ENCODE measurements at regions not wholly inside any gene's neighbourhood (a gene's known extent, or its start where the extent isn't known, plus 50 kb on each side); places are given as distances from the start of the nearest gene placed in this dataset.
"Not testable (repeated sequence)": the region's sequence is repeated elsewhere in the genome, so short reads cannot be mapped to it uniquely, and the experiment has no call there.

- Histone ChIP-seq H3K9me3 (no peaks in the 10 kb centered on the region), H3K27me3 (no peaks in the 10 kb centered on the region)
- no peak for TF ChIP-seq CTCF (IDR thresholded peaks at IDR 0.05)
Observed at GRCh38 chr9:84513473-84513872, 156.1 kb upstream of the NTRK2 start.

GRCh38 chr9:84513979-84514378 lies 155.6 kb upstream of the NTRK2 start:
- H3K4me1 ChIP-seq (ENCODE audit: control insufficient read depth in 1 of 2, insufficient read depth in 1 of 2, low read depth in 1 of 2, low read length in 1 of 2): no peaks in the 10 kb centered on the region
- H3K4me3 ChIP-seq (ENCODE audit: low read depth in 1 of 2, low read length in 1 of 2): no peak overlapping the region
- no peaks in the 10 kb centered on the region for H3K36me3 ChIP-seq
- no peaks in the 10 kb centered on the region for H3K27me3 ChIP-seq
- TF ChIP-seq CTCF (IDR thresholded peaks at IDR 0.05): no peak
- H3K27ac ChIP-seq: no peak overlapping the region
- H3K9me3 ChIP-seq: no peaks in the 10 kb centered on the region

More at GRCh38 chr9:84513473-84513872, 156.1 kb upstream of the NTRK2 start:
- Histone ChIP-seq H3K4me1 (ENCODE audit: control insufficient read depth in 1 of 2, insufficient read depth in 1 of 2, low read depth in 1 of 2, low read length in 1 of 2) (no peaks in the 10 kb centered on the region), H3K27ac (no peak overlapping the region), H3K4me3 (ENCODE audit: low read depth in 1 of 2, low read length in 1 of 2) (no peak overlapping the region), H3K36me3 (no peaks in the 10 kb centered on the region)

GRCh38 chr9:84514421-84514820 lies 155.1 kb upstream of the NTRK2 start:
- H3K36me3 ChIP-seq: no peaks in the 10 kb centered on the region
- TF ChIP-seq CTCF (IDR thresholded peaks at IDR 0.05): no peak
- no peaks in the 10 kb centered on the region for H3K27me3 ChIP-seq
- H3K4me1 ChIP-seq (ENCODE audit: control insufficient read depth in 1 of 2, insufficient read depth in 1 of 2, low read depth in 1 of 2, low read length in 1 of 2): no peaks in the 10 kb centered on the region
- no peak overlapping the region for H3K4me3 ChIP-seq (ENCODE audit: low read depth in 1 of 2, low read length in 1 of 2)
- H3K9me3 ChIP-seq: no peaks in the 10 kb centered on the region
- H3K27ac ChIP-seq: no peak overlapping the region

GRCh38 chr9:84517026-84517425 lies 152.5 kb upstream of the NTRK2 start:
- Histone ChIP-seq H3K27ac (no peak overlapping the region), H3K4me1 (ENCODE audit: control insufficient read depth in 1 of 2, insufficient read depth in 1 of 2, low read depth in 1 of 2, low read length in 1 of 2) (no peaks in the 10 kb centered on the region), H3K9me3 (no peaks in the 10 kb centered on the region), H3K36me3 (no peaks in the 10 kb centered on the region), H3K27me3 (no peaks in the 10 kb centered on the region), H3K4me3 (ENCODE audit: low read depth in 1 of 2, low read length in 1 of 2) (no peak overlapping the region)
- TF ChIP-seq CTCF (IDR thresholded peaks at IDR 0.05): no peak

GRCh38 chr9:84519413-84519812 lies 150.1 kb upstream of the NTRK2 start:
- TF ChIP-seq CTCF (IDR thresholded peaks at IDR 0.05): no peak
- H3K36me3 ChIP-seq: no peaks in the 10 kb centered on the region
- H3K4me1 ChIP-seq (ENCODE audit: control insufficient read depth in 1 of 2, insufficient read depth in 1 of 2, low read depth in 1 of 2, low read length in 1 of 2): no peaks in the 10 kb centered on the region
- H3K27me3 ChIP-seq: no peaks in the 10 kb centered on the region
- no peak overlapping the region for H3K27ac ChIP-seq
- H3K4me3 ChIP-seq (ENCODE audit: low read depth in 1 of 2, low read length in 1 of 2): no peak overlapping the region
- no peaks in the 10 kb centered on the region for H3K9me3 ChIP-seq

GRCh38 chr9:84521208-84521607 lies 148.3 kb upstream of the NTRK2 start:
- no peak overlapping the region for H3K27ac ChIP-seq
- H3K9me3 ChIP-seq: peaks cover 2% of the 10 kb centered on the region
- H3K27me3 ChIP-seq: no peaks in the 10 kb centered on the region
- no peak for TF ChIP-seq CTCF (IDR thresholded peaks at IDR 0.05)
- no peaks in the 10 kb centered on the region for H3K36me3 ChIP-seq
- H3K4me1 ChIP-seq (ENCODE audit: control insufficient read depth in 1 of 2, insufficient read depth in 1 of 2, low read depth in 1 of 2, low read length in 1 of 2): no peaks in the 10 kb centered on the region
- H3K4me3 ChIP-seq (ENCODE audit: low read depth in 1 of 2, low read length in 1 of 2): no peak overlapping the region

- not testable (repeated sequence) for H3K36me3 ChIP-seq; H3K4me3 ChIP-seq (ENCODE audit: low read depth in 1 of 2, low read length in 1 of 2); H3K27ac ChIP-seq; H3K9me3 ChIP-seq; H3K27me3 ChIP-seq; H3K4me1 ChIP-seq (ENCODE audit: control insufficient read depth in 1 of 2, insufficient read depth in 1 of 2, low read depth in 1 of 2, low read length in 1 of 2)
Observed at GRCh38 chr9:84526211-84526610, 143.3 kb upstream of the NTRK2 start.

GRCh38 chr9:84527060-84527720 lies 142.3 kb upstream of the NTRK2 start:
- H3K27ac ChIP-seq; H3K36me3 ChIP-seq; H3K4me1 ChIP-seq (ENCODE audit: control insufficient read depth in 1 of 2, insufficient read depth in 1 of 2, low read depth in 1 of 2, low read length in 1 of 2); H3K4me3 ChIP-seq (ENCODE audit: low read depth in 1 of 2, low read length in 1 of 2); H3K27me3 ChIP-seq; H3K9me3 ChIP-seq: not testable (repeated sequence)

Measured in neutrophil (primary cell).